CD4-positive, alpha-beta T cell treated with Interleukin-10 for 1 hour (primary cell): ENCODE measurements at regions not wholly inside any gene's neighbourhood (a gene's known extent, or its start where the extent isn't known, plus 50 kb on each side); places are given as distances from the start of the nearest gene placed in this dataset.

Source experiments
- DNase-seq: peaks from one replicate; pipeline ENCODE4 v3.0.0-alpha.2; 2020

DNA sequence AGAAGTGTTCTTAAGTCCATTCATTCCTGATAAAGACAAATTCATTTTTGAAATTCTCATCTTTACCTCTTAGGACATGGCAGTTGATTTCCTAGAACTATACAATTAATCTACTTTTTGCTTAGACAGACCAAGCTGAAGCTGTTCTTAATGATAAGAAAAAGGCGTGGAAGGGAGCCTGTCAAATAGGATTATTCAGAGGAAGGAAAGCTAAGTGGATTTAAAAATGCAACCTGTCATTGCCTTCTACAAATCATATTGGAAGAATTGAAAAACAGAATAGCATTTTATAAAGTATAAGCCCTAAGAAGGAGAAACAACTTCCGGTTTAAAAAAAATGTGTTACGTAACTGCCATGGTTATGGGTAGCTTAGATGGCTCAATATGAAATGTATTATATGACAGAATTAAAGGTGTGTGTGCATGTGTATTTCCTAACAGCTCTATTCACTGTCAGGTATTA, 81.2 kb upstream of the RAP2B start:
- DNase-seq, result no peak

DNA sequence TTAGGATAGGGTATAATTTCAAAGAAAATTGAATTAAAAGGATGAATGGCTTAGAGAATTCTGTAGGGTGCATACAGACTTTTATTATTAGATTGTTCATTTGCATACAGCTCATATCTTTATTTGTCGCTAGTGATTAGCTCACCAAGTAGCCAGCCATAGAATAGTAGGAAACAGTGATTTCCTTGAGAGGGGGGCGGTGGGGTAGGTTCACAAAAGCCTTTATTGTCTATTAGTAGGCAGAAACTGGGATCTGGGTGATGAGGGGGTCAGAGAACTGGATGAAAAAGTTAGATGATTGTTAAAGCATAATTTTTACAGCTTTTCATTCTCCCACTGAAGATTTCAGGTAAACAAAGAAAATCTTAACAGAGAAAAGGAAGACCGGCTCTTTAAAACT, 77.6 kb upstream of the RAP2B start:
- DNase-seq, result no peak

DNA sequence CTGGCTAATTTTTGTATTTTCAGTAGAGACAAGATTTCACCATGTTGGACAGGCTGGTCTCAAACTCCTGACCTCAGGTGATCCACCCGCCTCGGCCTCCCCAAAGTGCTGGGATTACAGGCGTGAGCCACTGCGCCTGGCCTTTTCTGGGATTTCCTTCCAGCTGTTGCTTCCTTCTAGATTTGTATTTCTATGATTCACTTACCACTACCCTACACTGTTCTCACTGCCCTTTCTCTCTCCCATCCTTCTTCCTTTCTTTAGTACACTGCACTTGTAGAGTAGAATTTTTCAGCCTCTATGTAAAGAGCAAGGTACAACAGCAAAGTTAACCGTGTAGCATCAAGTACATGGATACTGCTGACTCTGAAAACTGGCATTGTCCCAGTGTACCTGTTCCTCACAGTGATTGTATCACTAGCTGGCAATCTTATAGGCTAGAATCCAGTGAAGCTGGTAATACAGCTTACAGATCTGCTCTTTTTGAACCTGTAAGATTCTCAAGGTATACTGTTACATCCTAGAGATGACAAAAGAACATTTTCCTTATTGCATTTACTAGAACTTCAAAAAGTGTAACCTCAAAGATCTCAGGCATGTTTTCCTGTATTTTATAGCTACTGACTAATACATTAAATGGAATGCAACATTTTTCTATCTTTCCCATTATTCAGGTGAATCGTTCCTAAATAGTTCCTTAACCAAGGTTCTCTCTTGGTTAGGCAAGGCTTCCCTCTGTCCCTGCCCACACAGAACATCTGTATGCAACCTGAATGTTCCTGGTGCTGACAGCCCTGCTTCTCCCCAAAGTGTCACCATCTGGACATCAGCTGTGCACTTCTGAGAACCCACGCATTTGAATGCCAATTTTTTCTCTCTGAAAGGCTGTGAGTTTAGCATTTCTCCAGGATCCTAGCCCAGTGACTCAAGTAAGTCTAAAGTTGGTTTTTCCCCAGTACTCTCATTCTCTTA, 74.1 kb upstream of the RAP2B start:
- DNase-seq, result no peak

DNA sequence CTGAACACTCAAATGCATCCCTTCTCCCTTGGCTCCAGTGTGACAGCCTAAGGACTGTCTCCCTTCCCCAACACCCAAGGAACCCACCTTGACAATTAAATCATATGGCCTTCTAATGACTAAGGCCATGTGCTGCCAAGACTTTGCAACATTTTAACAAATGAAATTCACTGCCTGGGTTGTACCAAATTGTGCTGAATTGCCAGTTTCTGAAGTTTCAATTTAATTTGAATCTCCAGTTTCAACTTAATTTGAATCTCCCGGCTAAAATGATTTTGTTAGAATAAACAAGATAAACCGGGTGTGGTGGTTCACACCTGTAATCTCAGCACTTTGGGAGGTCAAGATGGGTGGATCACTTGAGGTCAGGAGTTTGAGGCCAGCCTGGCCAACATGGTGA, 72.4 kb upstream of the RAP2B start:
- DNase-seq, result no peak

DNA sequence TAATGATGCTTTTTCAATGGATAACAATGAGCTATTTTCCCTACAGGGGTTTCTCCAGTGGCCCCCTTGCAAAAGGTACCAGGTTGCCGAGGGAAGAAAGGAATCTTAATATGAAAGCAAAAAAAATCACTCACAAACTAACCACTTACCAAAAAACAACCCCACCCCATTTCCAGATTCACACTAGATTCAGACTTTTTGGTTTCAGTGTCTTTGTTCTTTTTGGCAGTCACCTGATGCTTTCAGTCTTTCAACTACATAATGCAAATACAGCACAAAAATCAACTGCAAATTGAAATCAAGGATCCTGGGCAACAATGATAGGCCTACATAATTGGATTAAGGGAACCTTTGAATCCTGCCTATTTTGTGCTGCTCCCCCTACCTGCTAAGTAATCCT, 71.1 kb upstream of the RAP2B start:
- DNase-seq, result peak; percentile 16

DNA sequence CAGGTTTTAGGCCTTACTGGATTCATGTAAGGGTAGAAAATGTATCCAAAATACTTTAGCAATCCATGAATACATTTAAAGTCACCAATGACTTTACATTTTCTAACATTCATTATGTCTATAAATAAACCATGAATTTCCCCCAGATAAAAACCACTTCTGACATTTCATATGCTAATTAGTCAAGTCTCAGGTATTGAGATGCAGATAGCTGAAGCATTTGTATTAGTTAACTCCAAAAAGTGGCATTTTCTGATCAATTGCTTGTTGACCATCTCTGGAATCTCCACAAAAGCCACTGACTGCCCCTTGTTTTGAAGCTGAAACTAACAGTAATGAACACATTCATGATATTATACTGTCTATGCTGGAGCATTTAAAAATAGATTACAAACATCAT, 68.4 kb upstream of the RAP2B start:
- DNase-seq, result no peak

DNA sequence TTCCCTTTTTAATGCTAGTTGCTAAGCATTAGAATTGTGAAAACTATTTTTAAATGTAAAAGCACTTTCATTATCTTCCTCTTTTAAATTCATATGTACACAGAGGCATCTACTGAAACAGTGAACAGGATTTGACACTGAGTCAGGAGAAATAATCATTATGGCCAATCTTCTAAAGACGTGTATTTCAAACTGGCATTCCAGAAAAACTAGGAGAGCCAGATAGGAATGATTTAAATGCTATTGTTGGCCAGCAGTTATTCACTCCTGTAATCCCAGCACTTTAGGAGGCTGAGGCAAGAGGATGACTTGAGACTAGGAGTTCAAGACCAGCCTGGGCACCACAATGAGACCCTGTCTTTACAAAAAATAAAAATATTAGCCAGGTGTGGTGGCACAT, 67.6 kb upstream of the RAP2B start:
- DNase-seq, result no peak

DNA sequence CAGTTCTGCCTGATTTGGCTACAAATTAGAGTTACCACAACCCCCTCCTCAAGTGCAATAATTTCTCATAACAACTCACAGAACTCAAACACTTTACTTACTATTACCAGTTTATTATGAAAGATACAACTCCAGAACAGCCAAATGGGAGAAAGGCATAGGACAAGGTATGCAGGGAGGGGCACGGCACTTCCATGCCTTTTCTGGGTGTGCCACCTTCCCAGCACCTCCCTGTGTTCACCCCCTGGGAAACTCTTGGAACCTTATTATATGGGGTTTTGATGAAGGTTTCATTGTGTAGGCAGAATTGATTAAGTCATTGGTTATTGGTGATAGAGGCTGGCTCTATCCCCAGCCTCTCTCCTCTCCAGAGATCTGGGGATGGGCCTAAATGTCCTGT, 66.6 kb upstream of the RAP2B start:
- no peak for DNase-seq

DNA sequence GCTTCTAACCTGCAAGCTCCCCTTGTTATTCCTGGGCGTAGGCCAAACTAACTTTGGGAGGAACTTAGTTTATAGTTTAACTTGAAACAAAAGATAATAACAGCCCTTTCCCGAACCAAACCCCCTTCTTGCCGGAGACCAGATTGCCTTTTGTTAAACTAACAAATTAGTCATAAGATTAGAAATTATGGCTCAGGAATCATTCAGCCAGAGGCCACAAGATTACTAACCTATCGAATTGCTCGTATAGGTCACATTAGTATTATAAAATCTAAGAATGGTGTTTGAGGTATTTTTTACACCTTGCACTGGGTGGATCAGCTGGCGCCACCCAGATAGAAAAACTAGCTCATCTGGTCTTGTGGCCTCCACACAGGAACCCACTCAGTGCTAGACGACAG, 65.3 kb upstream of the RAP2B start:
- DNase-seq, result no peak

DNA sequence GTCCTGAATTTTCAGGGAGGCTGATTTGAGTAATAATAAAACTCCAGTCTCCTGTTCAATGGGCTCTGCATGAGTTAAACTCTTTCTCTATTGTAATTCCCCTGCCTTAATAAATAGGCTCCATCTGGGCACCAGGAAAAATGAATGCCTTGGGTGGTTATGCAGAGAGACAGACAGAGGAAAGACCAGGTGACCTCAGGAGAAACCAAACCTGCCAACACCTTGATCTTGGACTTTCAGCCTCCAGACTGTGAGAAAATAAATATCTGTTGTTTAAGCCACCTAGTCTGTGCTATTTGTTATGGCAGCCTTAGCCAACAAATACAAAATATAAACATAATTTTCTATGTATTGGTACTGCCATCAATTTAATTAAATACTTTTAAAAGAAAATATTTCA, 64.8 kb upstream of the RAP2B start:
- DNase-seq, result no peak

DNA sequence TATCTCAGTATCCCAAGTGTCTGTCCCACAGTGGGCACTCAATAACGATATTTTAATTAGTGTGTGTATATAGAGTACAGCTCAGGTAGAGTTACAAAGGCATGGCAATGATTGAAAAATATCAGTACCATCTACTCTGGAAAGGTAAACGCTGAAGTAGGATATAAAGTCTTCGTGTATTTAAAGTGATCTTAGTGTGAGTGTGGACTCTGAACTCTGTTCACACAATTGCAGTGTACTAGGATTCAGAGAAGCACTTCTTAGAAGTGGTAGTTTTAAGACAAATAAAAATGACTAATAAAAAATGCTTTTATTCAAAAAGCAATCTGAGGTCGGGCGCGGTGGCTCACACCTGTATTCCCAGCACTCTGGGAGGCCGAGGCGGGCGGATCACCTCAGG, 62.9 kb upstream of the RAP2B start:
- DNase-seq, result no peak

DNA sequence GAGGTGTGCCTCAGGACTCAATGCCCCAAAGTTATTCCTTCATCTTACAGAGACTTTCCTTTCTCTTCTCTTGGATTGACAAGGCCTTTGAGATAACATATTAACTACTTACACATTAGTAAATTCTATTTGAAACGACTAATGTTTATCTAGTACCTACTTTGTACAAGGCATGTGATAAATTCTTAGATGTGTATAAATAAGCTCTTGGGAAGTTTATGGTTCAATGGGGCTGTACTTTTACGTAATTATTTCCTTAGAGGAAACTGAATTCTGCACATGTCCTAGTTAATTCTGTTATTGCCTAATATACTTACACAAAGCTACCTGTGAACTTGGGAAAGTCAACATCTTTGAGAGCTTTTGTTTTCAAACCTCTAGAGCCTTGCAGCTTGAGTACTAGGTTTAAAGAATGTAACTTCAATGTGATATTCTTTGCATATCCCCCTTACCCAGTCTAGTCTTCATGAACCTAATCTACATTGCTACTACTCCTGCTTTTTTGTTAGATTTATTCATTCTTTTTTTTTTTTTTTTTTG, 58.5 kb upstream of the RAP2B start:
- no peak for DNase-seq

DNA sequence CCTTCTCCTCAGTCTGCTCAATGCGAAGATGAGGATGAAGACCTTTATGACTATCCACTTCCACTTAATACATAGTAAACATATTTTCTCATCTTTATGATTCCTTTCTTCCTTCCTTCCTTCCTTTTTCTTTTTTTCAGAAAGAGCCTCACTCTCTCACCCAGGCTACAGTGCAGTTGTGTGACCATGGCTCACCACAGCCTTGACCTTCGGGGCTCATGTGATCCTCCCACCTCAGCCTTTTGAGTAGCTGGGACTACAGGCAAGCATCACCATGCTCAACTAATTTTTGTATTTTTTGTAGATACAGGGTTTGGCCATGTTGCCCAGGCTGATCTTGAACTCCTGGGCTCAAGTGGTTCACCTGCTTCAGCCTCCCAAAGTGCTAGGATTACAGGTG, 52.0 kb upstream of the RAP2B start:
- no peak for DNase-seq

DNA sequence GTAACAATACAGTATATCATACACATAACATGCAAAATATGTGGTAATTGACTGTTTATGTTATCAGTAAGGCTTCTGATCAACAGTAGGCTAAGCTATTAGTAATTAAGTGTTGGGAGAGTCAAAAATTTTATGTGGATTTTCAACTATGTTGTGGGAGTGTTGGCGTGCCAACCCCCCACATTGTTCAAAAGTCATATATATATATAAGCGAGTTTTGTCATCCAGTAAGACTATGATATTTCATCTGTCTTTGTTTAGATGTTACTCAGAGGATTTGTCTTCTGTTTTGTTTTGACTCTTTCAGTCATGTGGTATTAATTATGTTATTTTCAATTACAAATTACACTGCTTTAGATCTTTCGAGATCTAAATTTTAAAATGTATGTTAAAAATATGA, 51.0 kb upstream of the RAP2B start:
- DNase-seq, result no peak
